ENCODE measurements at regions not wholly inside any gene's neighbourhood (a gene's known extent, or its start where the extent isn't known, plus 50 kb on each side); places are given as distances from the start of the nearest gene placed in this dataset.

GRCh38 chr6:44674226-44675155 is 287.0 kb downstream of the CDC5L start:
- no peak for TF ChIP-seq POLR2AphosphoS5 (IDR thresholded peaks at IDR 0.05; ENCODE audit: insufficient read depth in 1 of 2, low read depth in 1 of 2)
- TF ChIP-seq, protein P1, sequence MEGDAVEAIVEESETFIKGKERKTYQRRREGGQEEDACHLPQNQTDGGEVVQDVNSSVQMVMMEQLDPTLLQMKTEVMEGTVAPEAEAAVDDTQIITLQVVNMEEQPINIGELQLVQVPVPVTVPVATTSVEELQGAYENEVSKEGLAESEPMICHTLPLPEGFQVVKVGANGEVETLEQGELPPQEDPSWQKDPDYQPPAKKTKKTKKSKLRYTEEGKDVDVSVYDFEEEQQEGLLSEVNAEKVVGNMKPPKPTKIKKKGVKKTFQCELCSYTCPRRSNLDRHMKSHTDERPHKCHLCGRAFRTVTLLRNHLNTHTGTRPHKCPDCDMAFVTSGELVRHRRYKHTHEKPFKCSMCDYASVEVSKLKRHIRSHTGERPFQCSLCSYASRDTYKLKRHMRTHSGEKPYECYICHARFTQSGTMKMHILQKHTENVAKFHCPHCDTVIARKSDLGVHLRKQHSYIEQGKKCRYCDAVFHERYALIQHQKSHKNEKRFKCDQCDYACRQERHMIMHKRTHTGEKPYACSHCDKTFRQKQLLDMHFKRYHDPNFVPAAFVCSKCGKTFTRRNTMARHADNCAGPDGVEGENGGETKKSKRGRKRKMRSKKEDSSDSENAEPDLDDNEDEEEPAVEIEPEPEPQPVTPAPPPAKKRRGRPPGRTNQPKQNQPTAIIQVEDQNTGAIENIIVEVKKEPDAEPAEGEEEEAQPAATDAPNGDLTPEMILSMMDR (IDR thresholded peaks at IDR 0.05), result no peak

All from vagina (tissue), 2 donors.